ENCODE measurements at regions not wholly inside any gene's neighbourhood (a gene's known extent, or its start where the extent isn't known, plus 50 kb on each side); places are given as distances from the start of the nearest gene placed in this dataset.

- H3K9ac ChIP-seq (ENCODE audit: low read length) = no peak overlapping the region
- ChIA-PET CTCF (no interaction called here), RAD21 (ENCODE audit: low non-redundant PET in 1 of 2, low total read pairs in 2 of 2, uncharacterized antibody in 2 of 2, unreplicated experiment in 2 of 2) (no interaction called here), POLR2A (no interaction called here)
- H3K79me2 ChIP-seq (ENCODE audit: insufficient read depth, low read length) = no peaks in the 10 kb centered on the region
- no peaks in the 10 kb centered on the region for H4K20me1 ChIP-seq (ENCODE audit: insufficient read depth)
- H3K4me1 ChIP-seq (ENCODE audit: control insufficient read depth in 1 of 2, insufficient read depth in 2 of 2, low read length in 2 of 2) = no peaks in the 10 kb centered on the region
- DNase-seq (ENCODE audit: low read depth, low spot score) (no peak), ATAC-seq (no peak)
- H3K27ac ChIP-seq (ENCODE audit: low read depth, low read length) = no peak overlapping the region
- BruUV-seq (replicated peaks) = no TSS peak
- TF ChIP-seq ZFX (IDR thresholded peaks at IDR 0.05) (no peak), SIN3A (IDR thresholded peaks at IDR 0.05; ENCODE audit: low read depth) (no peak), POLR2A (IDR thresholded peaks at IDR 0.05; ENCODE audit: borderline replicate concordance, extremely low read depth, insufficient read depth, insufficient read length) (no peak), JUND (IDR thresholded peaks at IDR 0.05) (no peak), RAD21 (IDR thresholded peaks at IDR 0.05; ENCODE audit: low read depth) (no peak), CBX3 (IDR thresholded peaks at IDR 0.05; ENCODE audit: low read depth) (no peak), FOSL1 (IDR thresholded peaks at IDR 0.05; ENCODE audit: low read depth) (no peak), EGR1 (IDR thresholded peaks at IDR 0.05; ENCODE audit: low read depth) (no peak), EZH2 (IDR thresholded peaks at IDR 0.05) (no peak), TCF7L2 (IDR thresholded peaks at IDR 0.05; ENCODE audit: borderline replicate concordance, extremely low read depth, insufficient read depth, insufficient read length) (no peak), YY1 (IDR thresholded peaks at IDR 0.05; ENCODE audit: extremely low read depth, insufficient replicate concordance, low read depth, low read length) (no peak), ZNF274 (IDR thresholded peaks at IDR 0.05; ENCODE audit: low read depth, low read length) (no peak), EZH2phosphoT487 (IDR thresholded peaks at IDR 0.05; ENCODE audit: borderline replicate concordance) (no peak), SRF (IDR thresholded peaks at IDR 0.05; ENCODE audit: low read depth) (no peak), SP1 (IDR thresholded peaks at IDR 0.05; ENCODE audit: low read depth) (no peak)
- TF ChIP-seq, protein P1, sequence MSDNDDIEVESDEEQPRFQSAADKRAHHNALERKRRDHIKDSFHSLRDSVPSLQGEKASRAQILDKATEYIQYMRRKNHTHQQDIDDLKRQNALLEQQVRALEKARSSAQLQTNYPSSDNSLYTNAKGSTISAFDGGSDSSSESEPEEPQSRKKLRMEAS (IDR thresholded peaks at IDR 0.05) = no peak
- TF ChIP-seq, protein P2, sequence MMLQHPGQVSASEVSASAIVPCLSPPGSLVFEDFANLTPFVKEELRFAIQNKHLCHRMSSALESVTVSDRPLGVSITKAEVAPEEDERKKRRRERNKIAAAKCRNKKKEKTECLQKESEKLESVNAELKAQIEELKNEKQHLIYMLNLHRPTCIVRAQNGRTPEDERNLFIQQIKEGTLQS (IDR thresholded peaks at IDR 0.05) = no peak
- TF ChIP-seq, protein P3, sequence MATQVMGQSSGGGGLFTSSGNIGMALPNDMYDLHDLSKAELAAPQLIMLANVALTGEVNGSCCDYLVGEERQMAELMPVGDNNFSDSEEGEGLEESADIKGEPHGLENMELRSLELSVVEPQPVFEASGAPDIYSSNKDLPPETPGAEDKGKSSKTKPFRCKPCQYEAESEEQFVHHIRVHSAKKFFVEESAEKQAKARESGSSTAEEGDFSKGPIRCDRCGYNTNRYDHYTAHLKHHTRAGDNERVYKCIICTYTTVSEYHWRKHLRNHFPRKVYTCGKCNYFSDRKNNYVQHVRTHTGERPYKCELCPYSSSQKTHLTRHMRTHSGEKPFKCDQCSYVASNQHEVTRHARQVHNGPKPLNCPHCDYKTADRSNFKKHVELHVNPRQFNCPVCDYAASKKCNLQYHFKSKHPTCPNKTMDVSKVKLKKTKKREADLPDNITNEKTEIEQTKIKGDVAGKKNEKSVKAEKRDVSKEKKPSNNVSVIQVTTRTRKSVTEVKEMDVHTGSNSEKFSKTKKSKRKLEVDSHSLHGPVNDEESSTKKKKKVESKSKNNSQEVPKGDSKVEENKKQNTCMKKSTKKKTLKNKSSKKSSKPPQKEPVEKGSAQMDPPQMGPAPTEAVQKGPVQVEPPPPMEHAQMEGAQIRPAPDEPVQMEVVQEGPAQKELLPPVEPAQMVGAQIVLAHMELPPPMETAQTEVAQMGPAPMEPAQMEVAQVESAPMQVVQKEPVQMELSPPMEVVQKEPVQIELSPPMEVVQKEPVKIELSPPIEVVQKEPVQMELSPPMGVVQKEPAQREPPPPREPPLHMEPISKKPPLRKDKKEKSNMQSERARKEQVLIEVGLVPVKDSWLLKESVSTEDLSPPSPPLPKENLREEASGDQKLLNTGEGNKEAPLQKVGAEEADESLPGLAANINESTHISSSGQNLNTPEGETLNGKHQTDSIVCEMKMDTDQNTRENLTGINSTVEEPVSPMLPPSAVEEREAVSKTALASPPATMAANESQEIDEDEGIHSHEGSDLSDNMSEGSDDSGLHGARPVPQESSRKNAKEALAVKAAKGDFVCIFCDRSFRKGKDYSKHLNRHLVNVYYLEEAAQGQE (IDR thresholded peaks at IDR 0.05; ENCODE audit: low read depth) = no peak
- TF ChIP-seq, protein P4, sequence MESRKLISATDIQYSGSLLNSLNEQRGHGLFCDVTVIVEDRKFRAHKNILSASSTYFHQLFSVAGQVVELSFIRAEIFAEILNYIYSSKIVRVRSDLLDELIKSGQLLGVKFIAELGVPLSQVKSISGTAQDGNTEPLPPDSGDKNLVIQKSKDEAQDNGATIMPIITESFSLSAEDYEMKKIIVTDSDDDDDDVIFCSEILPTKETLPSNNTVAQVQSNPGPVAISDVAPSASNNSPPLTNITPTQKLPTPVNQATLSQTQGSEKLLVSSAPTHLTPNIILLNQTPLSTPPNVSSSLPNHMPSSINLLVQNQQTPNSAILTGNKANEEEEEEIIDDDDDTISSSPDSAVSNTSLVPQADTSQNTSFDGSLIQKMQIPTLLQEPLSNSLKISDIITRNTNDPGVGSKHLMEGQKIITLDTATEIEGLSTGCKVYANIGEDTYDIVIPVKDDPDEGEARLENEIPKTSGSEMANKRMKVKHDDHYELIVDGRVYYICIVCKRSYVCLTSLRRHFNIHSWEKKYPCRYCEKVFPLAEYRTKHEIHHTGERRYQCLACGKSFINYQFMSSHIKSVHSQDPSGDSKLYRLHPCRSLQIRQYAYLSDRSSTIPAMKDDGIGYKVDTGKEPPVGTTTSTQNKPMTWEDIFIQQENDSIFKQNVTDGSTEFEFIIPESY (IDR thresholded peaks at IDR 0.05; ENCODE audit: extremely low read depth, insufficient replicate concordance, low read length) = no peak
- TF ChIP-seq, protein P5, sequence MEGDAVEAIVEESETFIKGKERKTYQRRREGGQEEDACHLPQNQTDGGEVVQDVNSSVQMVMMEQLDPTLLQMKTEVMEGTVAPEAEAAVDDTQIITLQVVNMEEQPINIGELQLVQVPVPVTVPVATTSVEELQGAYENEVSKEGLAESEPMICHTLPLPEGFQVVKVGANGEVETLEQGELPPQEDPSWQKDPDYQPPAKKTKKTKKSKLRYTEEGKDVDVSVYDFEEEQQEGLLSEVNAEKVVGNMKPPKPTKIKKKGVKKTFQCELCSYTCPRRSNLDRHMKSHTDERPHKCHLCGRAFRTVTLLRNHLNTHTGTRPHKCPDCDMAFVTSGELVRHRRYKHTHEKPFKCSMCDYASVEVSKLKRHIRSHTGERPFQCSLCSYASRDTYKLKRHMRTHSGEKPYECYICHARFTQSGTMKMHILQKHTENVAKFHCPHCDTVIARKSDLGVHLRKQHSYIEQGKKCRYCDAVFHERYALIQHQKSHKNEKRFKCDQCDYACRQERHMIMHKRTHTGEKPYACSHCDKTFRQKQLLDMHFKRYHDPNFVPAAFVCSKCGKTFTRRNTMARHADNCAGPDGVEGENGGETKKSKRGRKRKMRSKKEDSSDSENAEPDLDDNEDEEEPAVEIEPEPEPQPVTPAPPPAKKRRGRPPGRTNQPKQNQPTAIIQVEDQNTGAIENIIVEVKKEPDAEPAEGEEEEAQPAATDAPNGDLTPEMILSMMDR (IDR thresholded peaks at IDR 0.05 in 2 of 3, conservative IDR thresholded peaks at IDR 0.05 in 1 of 3; ENCODE audit: borderline replicate concordance in 1 of 3, insufficient read depth in 1 of 3, low read depth in 2 of 3, low read length in 2 of 3) = no peak
- H2AFZ ChIP-seq (ENCODE audit: low read depth, low read length, poor library complexity, severe bottlenecking) = no peak overlapping the region
- no peaks in the 10 kb centered on the region for H3K9me2 ChIP-seq (ENCODE audit: insufficient read depth)
- H3K36me3 ChIP-seq (ENCODE audit: control insufficient read depth in 1 of 2, insufficient read depth in 2 of 2, low read length in 2 of 2) = no peaks in the 10 kb centered on the region
- peaks cover 53% of the 10 kb centered on the region for H3K27me3 ChIP-seq (ENCODE audit: insufficient read depth, low read length)
- no peaks in the 10 kb centered on the region for H3K9me3 ChIP-seq (ENCODE audit: control insufficient read depth in 1 of 2, insufficient read depth in 1 of 2, low read depth in 1 of 2, low read length in 2 of 2)
- H3K4me2 ChIP-seq (ENCODE audit: low read length) = no peak overlapping the region
- H3K4me3 ChIP-seq (replicated peaks in 1 of 2; ENCODE audit: low read depth in 1 of 2, low read length in 2 of 2) = no peak overlapping the region
- intact Hi-C loops (cut with micrococcal nuclease) = no loop called here
Observed at GRCh38 chr11:112523477-112523876, 262.8 kb upstream of the PLET1 start.

Measured in HCT116 (cell line).